Astrocyte of the hippocampus (primary cell): ENCODE measurements at regions not wholly inside any gene's neighbourhood (a gene's known extent, or its start where the extent isn't known, plus 50 kb on each side); places are given as distances from the start of the nearest gene placed in this dataset.
A peak's percentile ranks its signal among the peaks of the same experiment; 100 is the strongest.
"Not testable (repeated sequence)": the region's sequence is repeated elsewhere in the genome, so short reads cannot be mapped to it uniquely, and the experiment has no call there.

ENCODE experiments used
- DNase-seq: peaks from one replicate; pipeline ENCODE4 v3.0.0; 2011; ENCODE audit warnings: low read depth, low spot score

- not testable (repeated sequence) for DNase-seq
These were observed 705.0 kb upstream of the SEMA3D start for GRCh38 chr7:85891900-85892299.

- DNase-seq, result peak; percentile 43
These were observed 703.5 kb upstream of the SEMA3D start for GRCh38 chr7:85890244-85890811.

- DNase-seq, result no peak
These were observed 700.3 kb upstream of the SEMA3D start for GRCh38 chr7:85887133-85887532.

GRCh38 chr7:85882335-85882734 lies 695.5 kb upstream of the SEMA3D start:
- DNase-seq, result peak; percentile 3

GRCh38 chr7:85875398-85875797 lies 688.5 kb upstream of the SEMA3D start:
- no peak for DNase-seq

- DNase-seq, result no peak
These were observed 679.7 kb upstream of the SEMA3D start for GRCh38 chr7:85866540-85866939.

- peak; percentile 60 for DNase-seq
These were observed 664.8 kb upstream of the SEMA3D start for GRCh38 chr7:85851571-85852193.

- no peak for DNase-seq
These were observed 663.5 kb upstream of the SEMA3D start for GRCh38 chr7:85850381-85850780.

- no peak for DNase-seq
These were observed 653.7 kb upstream of the SEMA3D start for GRCh38 chr7:85840554-85840953.

- DNase-seq, result peak; percentile 16
These were observed 646.2 kb upstream of the SEMA3D start for GRCh38 chr7:85833066-85833465.

GRCh38 chr7:85830982-85831381 lies 644.1 kb upstream of the SEMA3D start:
- DNase-seq, result no peak

GRCh38 chr7:85829817-85830432 lies 643.1 kb upstream of the SEMA3D start:
- peak; percentile 36 for DNase-seq

GRCh38 chr7:85829176-85829575 lies 642.3 kb upstream of the SEMA3D start:
- DNase-seq, result no peak

GRCh38 chr7:85828614-85829013 lies 641.8 kb upstream of the SEMA3D start:
- DNase-seq, result no peak

- no peak for DNase-seq
These were observed 636.7 kb upstream of the SEMA3D start for GRCh38 chr7:85823396-85824080.

GRCh38 chr7:85821926-85822325 lies 635.1 kb upstream of the SEMA3D start:
- no peak for DNase-seq

GRCh38 chr7:85820702-85821443 lies 634.0 kb upstream of the SEMA3D start:
- no peak for DNase-seq

GRCh38 chr7:85815526-85815925 lies 628.7 kb upstream of the SEMA3D start:
- DNase-seq, result no peak

- no peak for DNase-seq
These were observed 619.5 kb upstream of the SEMA3D start for GRCh38 chr7:85806321-85806720.

- DNase-seq, result no peak
These were observed 618.8 kb upstream of the SEMA3D start for GRCh38 chr7:85805656-85806055.

- no peak for DNase-seq
These were observed 618.4 kb upstream of the SEMA3D start for GRCh38 chr7:85805249-85805648.

- no peak for DNase-seq
These were observed 615.4 kb upstream of the SEMA3D start for GRCh38 chr7:85802211-85802610.
